Epithelial cell of prostate (primary cell): ENCODE measurements at regions not wholly inside any gene's neighbourhood (a gene's known extent, or its start where the extent isn't known, plus 50 kb on each side); places are given as distances from the start of the nearest gene placed in this dataset.
"Not testable (repeated sequence)": the region's sequence is repeated elsewhere in the genome, so short reads cannot be mapped to it uniquely, and the experiment has no call there.

Experiments used
- DNase-seq: peaks from one replicate; pipeline ENCODE4 v3.0.0-alpha.2; 2011; ENCODE audit warnings: low read depth, low spot score
- H3K27ac ChIP-seq: fragments of 450-650 bp; 2 replicates; pipeline ENCODE4 v1.5.1; 2017; ENCODE audit warnings: mild to moderate bottlenecking

DNA sequence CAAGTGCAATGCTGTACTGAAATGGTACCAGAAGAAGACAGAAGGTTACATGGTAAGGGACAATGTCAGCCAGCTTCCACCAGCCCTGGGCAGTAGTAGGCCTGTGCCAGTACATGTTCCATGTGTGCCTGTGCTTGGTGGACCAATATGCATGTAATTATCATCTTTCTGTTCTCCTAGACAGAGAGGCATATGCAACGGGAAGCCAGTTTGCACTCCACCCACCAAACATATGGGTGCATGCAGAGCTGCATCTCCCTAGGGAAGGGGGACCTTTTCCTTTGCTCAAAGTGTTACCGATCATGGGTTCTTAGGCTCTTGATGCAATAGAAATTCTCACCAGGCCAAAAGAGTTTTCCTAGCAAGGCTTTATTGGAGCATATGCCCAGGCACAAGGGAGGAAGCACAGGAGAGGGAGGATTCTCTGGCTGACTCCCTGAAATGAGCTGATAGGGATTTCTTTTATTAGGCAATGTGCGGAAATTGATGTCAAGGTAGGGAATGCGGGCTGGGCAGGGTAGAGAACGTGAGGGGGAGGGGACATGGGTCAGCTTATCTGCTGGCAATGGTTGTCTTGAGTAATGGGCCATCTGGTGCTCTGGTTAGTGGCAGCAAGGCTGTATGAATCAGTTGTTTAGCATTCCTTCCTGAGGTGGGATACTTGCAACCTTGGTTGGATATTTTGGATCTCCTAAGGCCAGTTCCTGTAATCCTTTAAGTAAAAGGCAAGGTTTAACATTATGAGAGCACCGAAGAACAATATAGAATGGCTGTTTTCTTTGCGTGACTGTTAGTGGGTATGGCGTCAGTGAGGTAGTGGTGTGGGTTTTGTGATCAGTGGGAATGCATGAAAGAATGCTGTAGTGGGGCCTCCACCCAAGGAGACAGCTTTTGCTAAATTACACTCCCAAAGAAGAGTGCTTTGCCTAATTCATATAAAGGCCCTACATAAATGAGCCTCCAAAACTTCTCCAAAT is 102.5 kb downstream of the CDRT15L2 start:
- not testable (repeated sequence) for H3K27ac ChIP-seq, DNase-seq

GRCh38 chr17:20683651-20684229 is 104.2 kb downstream of the CDRT15L2 start:
- not testable (repeated sequence) for DNase-seq, H3K27ac ChIP-seq

GRCh38 chr17:20684975-20685374 is 105.5 kb downstream of the CDRT15L2 start:
- DNase-seq: not testable (repeated sequence)

DNA sequence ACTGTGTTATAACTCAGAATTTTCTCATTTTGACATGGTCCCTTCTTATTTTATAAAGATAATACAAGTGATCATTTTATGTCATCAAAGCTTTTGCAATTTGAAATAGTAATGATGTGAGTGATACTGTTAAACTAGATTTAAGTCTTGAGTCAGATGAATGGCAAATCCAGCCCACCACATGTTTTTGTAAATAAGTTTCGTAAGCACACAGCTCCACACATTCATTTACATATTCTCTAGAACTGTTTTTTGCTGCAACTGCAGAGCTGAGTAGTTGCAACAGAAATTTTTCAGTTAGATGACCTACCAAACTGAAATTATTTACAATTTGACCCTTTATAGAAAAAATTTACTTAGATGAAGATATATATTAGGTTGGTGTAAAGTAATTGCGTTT is 108.1 kb downstream of the CDRT15L2 start:
- DNase-seq, H3K27ac ChIP-seq: not testable (repeated sequence)

More at GRCh38 chr17:20684975-20685374, 105.5 kb downstream of the CDRT15L2 start:
- not testable (repeated sequence) for H3K27ac ChIP-seq

- not testable (repeated sequence) for DNase-seq, H3K27ac ChIP-seq
These were observed 109.7 kb downstream of the CDRT15L2 start for GRCh38 chr17:20689170-20689749.

DNA sequence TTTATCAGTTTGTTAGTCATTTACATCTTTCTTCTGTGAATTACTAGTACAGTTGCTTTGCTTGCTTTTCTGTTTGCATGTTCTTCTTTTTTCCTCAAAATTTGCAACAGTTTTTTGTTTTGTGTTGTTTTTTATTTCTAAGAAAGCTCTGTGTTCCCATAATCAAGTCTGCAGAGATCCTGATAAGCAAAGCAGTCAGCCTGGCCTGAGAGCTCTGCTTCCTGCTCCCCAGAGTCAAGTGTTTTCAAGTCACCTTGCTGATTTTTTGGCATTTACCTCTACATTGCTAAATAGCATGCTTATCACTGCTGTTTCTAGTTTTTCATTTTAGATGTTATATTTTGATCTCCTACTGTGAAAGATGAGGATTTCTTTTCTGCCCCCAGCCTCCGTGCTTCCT is 113.2 kb downstream of the CDRT15L2 start:
- H3K27ac ChIP-seq, DNase-seq: not testable (repeated sequence)

DNA sequence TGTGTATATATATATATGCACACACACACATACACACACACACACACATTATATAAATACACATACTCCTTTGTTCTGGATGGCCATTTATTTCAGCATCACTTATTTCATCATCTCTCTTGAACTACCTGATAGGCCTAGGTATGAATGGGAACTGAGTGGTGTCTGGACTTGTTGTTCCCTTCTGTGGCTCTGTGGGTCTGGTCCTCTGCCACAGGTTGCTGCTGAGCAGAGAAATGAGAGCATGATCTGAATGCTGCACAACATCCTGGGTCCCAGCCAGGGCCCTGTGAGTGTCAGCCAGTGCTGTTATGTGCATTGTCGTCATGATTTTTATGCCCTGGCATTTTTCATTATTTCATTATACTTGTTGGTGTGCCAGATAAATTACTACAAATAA is 116.3 kb downstream of the CDRT15L2 start:
- not testable (repeated sequence) for H3K27ac ChIP-seq
- DNase-seq: peak; percentile 50

GRCh38 chr17:20698463-20699206 is 119.1 kb downstream of the CDRT15L2 start:
- peak overlapping the region; percentile 63 for H3K27ac ChIP-seq
- peak; percentile 41 for DNase-seq

GRCh38 chr17:20700528-20700927 is 121.0 kb downstream of the CDRT15L2 start:
- DNase-seq: not testable (repeated sequence)

DNA sequence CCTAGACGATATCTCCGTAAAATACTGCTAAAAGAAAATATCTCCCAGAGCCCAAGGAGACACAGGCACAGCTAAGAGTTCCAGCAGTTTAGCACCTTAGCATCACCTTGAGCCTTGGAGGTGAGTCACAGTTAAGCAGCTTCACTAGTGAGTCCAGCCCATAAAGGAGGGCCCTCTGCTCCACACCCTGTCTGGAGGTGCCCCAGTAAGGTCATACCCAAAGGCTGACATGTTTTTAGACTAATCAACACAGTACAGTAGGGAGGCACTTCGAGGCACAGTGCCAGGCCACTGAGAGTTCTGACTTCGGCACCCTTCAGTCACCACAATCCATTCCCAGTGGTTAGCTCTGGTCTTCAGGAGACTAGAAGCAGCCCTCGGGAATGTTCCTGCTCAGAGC is 121.8 kb downstream of the CDRT15L2 start:
- not testable (repeated sequence) for DNase-seq, H3K27ac ChIP-seq

More at GRCh38 chr17:20700528-20700927, 121.0 kb downstream of the CDRT15L2 start:
- H3K27ac ChIP-seq: not testable (repeated sequence)

GRCh38 chr17:20702692-20703091 is 123.2 kb downstream of the CDRT15L2 start:
- no peak for DNase-seq
- H3K27ac ChIP-seq: no peak overlapping the region

- H3K27ac ChIP-seq: no peak overlapping the region
- no peak for DNase-seq
These were observed 124.3 kb downstream of the CDRT15L2 start for GRCh38 chr17:20703781-20704180.

DNA sequence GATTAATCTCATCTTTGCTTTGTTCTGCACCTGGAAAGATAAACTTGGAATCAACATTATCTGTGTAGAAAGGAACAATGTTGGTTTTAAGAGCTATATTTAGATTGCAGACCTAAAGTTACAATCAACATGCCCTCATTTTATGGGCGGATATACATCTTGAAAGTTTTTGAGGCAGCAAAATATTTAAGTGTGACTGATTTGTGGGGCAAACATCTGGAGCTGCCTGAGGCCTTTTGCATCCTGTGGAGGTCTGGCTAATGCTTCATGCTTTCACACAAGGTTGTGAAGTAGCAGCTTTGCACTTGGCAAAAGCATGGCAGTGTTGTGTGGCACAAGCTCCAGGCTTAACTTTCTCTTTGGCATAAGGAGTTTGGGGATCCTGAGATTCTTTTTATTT is 125.7 kb downstream of the CDRT15L2 start:
- H3K27ac ChIP-seq: not testable (repeated sequence)

GRCh38 chr17:20706751-20707373 is 127.3 kb downstream of the CDRT15L2 start:
- no peak overlapping the region for H3K27ac ChIP-seq
- DNase-seq: peak; percentile 27

More for the DNA sequence above, 125.7 kb downstream of the CDRT15L2 start:
- DNase-seq: not testable (repeated sequence)

DNA sequence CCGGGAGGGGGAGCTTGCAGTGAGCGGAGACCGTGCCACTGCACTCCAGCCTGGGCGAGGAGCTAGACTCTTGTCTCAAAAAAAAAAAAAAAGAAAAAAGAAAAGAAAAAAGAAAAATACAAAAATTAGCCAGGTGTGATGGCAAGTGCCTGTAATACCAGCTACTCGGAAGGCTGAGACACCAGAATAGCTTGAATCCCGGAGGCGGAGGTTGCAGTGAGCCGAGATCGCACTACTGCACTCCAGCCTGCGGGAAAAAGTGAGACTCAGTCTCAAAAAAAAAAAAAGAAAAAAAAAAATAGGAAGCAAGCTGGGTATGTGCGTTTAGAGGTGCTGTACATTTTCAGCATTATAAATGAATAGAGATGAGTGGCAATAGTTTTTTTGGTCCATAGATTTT is 129.3 kb downstream of the CDRT15L2 start:
- not testable (repeated sequence) for H3K27ac ChIP-seq, DNase-seq

DNA sequence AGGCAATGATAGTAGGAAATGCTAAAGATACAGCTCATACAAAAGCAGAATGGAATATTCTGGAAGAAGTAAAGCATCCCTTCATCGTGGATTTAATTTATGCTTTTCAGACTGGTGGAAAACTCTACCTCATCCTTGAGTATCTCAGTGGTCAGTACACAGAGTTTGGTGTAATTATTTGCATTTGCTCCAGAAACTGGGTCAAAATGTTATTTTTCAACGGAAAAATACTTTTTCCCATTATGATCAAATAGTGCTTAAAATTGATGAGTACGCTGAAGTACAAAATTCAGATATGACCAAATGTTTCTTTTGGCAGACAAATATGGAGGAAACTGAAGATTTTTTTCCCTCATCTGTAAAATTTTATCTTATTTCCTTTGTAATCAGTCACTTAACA is 137.0 kb downstream of the CDRT15L2 start:
- DNase-seq, H3K27ac ChIP-seq: not testable (repeated sequence)

GRCh38 chr17:20721171-20721570 is 141.6 kb downstream of the CDRT15L2 start:
- no peak overlapping the region for H3K27ac ChIP-seq
- no peak for DNase-seq

- not testable (repeated sequence) for H3K27ac ChIP-seq, DNase-seq
These were observed 144.9 kb downstream of the CDRT15L2 start for GRCh38 chr17:20724391-20724790.

- DNase-seq, H3K27ac ChIP-seq: not testable (repeated sequence)
These were observed 147.7 kb downstream of the CDRT15L2 start for GRCh38 chr17:20727201-20727600.

GRCh38 chr17:20728181-20728580 is 148.7 kb downstream of the CDRT15L2 start:
- no peak for DNase-seq
- no peak overlapping the region for H3K27ac ChIP-seq
